ENCODE measurements at regions not wholly inside any gene's neighbourhood (a gene's known extent, or its start where the extent isn't known, plus 50 kb on each side); places are given as distances from the start of the nearest gene placed in this dataset.

DNA sequence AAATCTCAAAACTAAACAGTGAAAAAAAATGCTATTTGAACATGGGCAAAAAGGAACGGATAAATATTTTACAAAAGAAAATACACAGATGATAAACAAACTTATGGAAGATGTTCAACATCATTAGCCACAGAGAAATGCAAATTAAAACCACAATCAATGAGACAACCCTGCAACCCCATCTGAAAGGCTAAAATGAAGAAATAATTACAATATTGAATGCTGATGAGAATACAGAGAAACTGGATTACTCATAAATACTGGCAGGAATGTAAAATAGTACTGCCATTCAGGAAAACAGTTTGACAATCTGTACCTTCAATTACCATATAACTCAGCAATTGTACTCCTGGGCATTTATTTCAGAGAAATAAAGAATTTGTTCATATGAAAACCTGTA is 193.1 kb upstream of the UBE2E3 start:
- Histone ChIP-seq H3K9ac (ENCODE audit: low read length) (no peak overlapping the region), H3K9me2 (ENCODE audit: insufficient read depth) (no peaks in the 10 kb centered on the region), H3K79me2 (ENCODE audit: insufficient read depth, low read length) (no peaks in the 10 kb centered on the region), H4K20me1 (ENCODE audit: insufficient read depth) (no peaks in the 10 kb centered on the region), H3K4me1 (ENCODE audit: control insufficient read depth in 1 of 2, insufficient read depth in 2 of 2, low read length in 2 of 2) (no peaks in the 10 kb centered on the region), H3K36me3 (ENCODE audit: control insufficient read depth in 1 of 2, insufficient read depth in 2 of 2, low read length in 2 of 2) (no peaks in the 10 kb centered on the region), H3K27ac (ENCODE audit: low read depth, low read length) (no peak overlapping the region), H3K4me3 (replicated peaks in 1 of 2; ENCODE audit: low read depth in 1 of 2, low read length in 2 of 2) (no peak overlapping the region), H3K9me3 (ENCODE audit: control insufficient read depth in 1 of 2, insufficient read depth in 1 of 2, low read depth in 1 of 2, low read length in 2 of 2) (no peaks in the 10 kb centered on the region), H2AFZ (ENCODE audit: low read depth, low read length, poor library complexity, severe bottlenecking) (no peak overlapping the region), H3K27me3 (ENCODE audit: insufficient read depth, low read length) (no peaks in the 10 kb centered on the region), H3K4me2 (ENCODE audit: low read length) (no peak overlapping the region)
- TF ChIP-seq POLR2AphosphoS5 (IDR thresholded peaks at IDR 0.05; ENCODE audit: low read depth, low read length) (no peak), YY1 (IDR thresholded peaks at IDR 0.05; ENCODE audit: extremely low read depth, insufficient replicate concordance, low read depth, low read length) (no peak), ZFX (IDR thresholded peaks at IDR 0.05) (no peak), EGR1 (IDR thresholded peaks at IDR 0.05; ENCODE audit: low read depth) (no peak), TCF7L2 (IDR thresholded peaks at IDR 0.05; ENCODE audit: borderline replicate concordance, extremely low read depth, insufficient read depth, insufficient read length) (no peak), SIN3A (IDR thresholded peaks at IDR 0.05; ENCODE audit: low read depth) (no peak), SRF (IDR thresholded peaks at IDR 0.05; ENCODE audit: low read depth) (no peak), ZNF274 (IDR thresholded peaks at IDR 0.05; ENCODE audit: low read depth, low read length) (no peak), EZH2 (IDR thresholded peaks at IDR 0.05) (no peak), FOSL1 (IDR thresholded peaks at IDR 0.05; ENCODE audit: low read depth) (no peak), CEBPB (IDR thresholded peaks at IDR 0.05; ENCODE audit: low read depth) (no peak)
- TF ChIP-seq, protein P1, sequence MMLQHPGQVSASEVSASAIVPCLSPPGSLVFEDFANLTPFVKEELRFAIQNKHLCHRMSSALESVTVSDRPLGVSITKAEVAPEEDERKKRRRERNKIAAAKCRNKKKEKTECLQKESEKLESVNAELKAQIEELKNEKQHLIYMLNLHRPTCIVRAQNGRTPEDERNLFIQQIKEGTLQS (IDR thresholded peaks at IDR 0.05): no peak
- TF ChIP-seq, protein P2, sequence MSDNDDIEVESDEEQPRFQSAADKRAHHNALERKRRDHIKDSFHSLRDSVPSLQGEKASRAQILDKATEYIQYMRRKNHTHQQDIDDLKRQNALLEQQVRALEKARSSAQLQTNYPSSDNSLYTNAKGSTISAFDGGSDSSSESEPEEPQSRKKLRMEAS (IDR thresholded peaks at IDR 0.05): no peak
- TF ChIP-seq, protein P3, sequence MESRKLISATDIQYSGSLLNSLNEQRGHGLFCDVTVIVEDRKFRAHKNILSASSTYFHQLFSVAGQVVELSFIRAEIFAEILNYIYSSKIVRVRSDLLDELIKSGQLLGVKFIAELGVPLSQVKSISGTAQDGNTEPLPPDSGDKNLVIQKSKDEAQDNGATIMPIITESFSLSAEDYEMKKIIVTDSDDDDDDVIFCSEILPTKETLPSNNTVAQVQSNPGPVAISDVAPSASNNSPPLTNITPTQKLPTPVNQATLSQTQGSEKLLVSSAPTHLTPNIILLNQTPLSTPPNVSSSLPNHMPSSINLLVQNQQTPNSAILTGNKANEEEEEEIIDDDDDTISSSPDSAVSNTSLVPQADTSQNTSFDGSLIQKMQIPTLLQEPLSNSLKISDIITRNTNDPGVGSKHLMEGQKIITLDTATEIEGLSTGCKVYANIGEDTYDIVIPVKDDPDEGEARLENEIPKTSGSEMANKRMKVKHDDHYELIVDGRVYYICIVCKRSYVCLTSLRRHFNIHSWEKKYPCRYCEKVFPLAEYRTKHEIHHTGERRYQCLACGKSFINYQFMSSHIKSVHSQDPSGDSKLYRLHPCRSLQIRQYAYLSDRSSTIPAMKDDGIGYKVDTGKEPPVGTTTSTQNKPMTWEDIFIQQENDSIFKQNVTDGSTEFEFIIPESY (IDR thresholded peaks at IDR 0.05; ENCODE audit: extremely low read depth, insufficient replicate concordance, low read length): no peak
- DNase-seq (ENCODE audit: low read depth, low spot score) (no peak), ATAC-seq (no peak)
- ChIA-PET CTCF (no interaction called here), RAD21 (ENCODE audit: low non-redundant PET in 1 of 2, low total read pairs in 2 of 2, uncharacterized antibody in 2 of 2, unreplicated experiment in 2 of 2) (no interaction called here), POLR2A (no interaction called here)
- intact Hi-C loops (cut with micrococcal nuclease): no loop called here
- no TSS peak for BruUV-seq (replicated peaks)
